K562 (cell line): ENCODE measurements at regions not wholly inside any gene's neighbourhood (a gene's known extent, or its start where the extent isn't known, plus 50 kb on each side); places are given as distances from the start of the nearest gene placed in this dataset.

Source experiments
- ATAC-seq: fragments of 200-7000 bp; cut with Tn5 transposase; 3 replicates; pipeline ENCODE4 v1.9.1; 2020; ENCODE audit warnings: moderate library complexity
- BruUV-seq: library from RNA; stranded (reverse); fragments of 400-500 nt; replicated peaks from 2 replicates; lab custom pipeline; 2021; lab: Mats Ljungman, UMichigan
- CTCF ChIA-PET: fragments of 300-600 bp; formaldehyde crosslinking; extraction: SDS; loops from one replicate; lab custom pipeline; 2021; ENCODE audit warnings: low intra/inter-chr PET ratio; lab: Yijun Ruan, JAX
- POLR2A ChIA-PET: fragments of 300-600, 350-650 bp; sonication (Branson Sonifier 250); formaldehyde crosslinking; extraction: SDS; loops from one replicate; lab custom pipeline; 2021; ENCODE audit warnings: antibody characterized with exemption, inconsistent platforms; lab: Yijun Ruan, JAX
- DNase-seq, 4 experiments: peaks; one replicate each; pipeline versions ENCODE4 v3.0.0 to v3.0.0-alpha.2; 2011 to 2018; ENCODE audit warnings: low spot score in 3 of 4, mixed read lengths in 3 of 4; ENCODE audit errors: extremely low read depth in 1 of 4
- FAIRE-seq: peaks from 2 replicates; lab custom pipeline; 2011; peaks lifted over from hg19 to GRCh38; lab: Jason Lieb, UNC
- H2AFZ ChIP-seq: 2 replicates; pipeline ENCODE4 v1.6.0; 2011; ENCODE audit warnings: low read depth, low read length, control low read depth, inconsistent platforms
- H3K27ac ChIP-seq: fragments of 200-600 bp; 3 replicates; pipeline ENCODE4 v1.8.0; 2011; ENCODE audit warnings: low read depth, mild to moderate bottlenecking, control low read depth, inconsistent platforms, low read length, moderate library complexity, mixed read lengths; ENCODE audit errors: extremely low read depth
- H3K27me3 ChIP-seq, 2 experiments: fragments of 300-600 bp in 1 of 2; 2 replicates in 1 of 2; 3 replicates in 1 of 2; pipeline versions ENCODE4 v1.6.0 to v1.8.0; 2011; ENCODE audit warnings: inconsistent platforms in 2 of 2, low read length in 2 of 2, mild to moderate bottlenecking in 1 of 2, mixed read lengths in 1 of 2, moderate library complexity in 1 of 2; ENCODE audit not compliant: control insufficient read depth in 2 of 2, insufficient read depth in 2 of 2
- H3K36me3 ChIP-seq: fragments of 300-600 bp; 3 replicates; pipeline ENCODE4 v1.8.0; 2011; ENCODE audit warnings: mild to moderate bottlenecking, low read length, inconsistent platforms; ENCODE audit not compliant: control insufficient read depth, insufficient read depth
- H3K4me1 ChIP-seq, 2 experiments: fragments of 200-600 bp in 1 of 2; replicated peaks in 1 of 2; 2 replicates in 1 of 2; 3 replicates in 1 of 2; pipeline versions ENCODE4 v1.5.1 to v1.8.0; 2011; ENCODE audit warnings: inconsistent platforms in 2 of 2, low read length in 2 of 2, mild to moderate bottlenecking in 1 of 2, mixed read lengths in 1 of 2, moderate library complexity in 1 of 2; ENCODE audit not compliant: control insufficient read depth in 2 of 2, insufficient read depth in 2 of 2
- H3K4me2 ChIP-seq: 2 replicates; pipeline ENCODE4 v1.6.1; 2011; ENCODE audit warnings: low read length, control low read depth, inconsistent platforms, mixed read lengths; ENCODE audit not compliant: insufficient read depth
- H3K4me3 ChIP-seq: fragments of 200-600 bp; sonication (generic), shearing (Covaris generic); 2 replicates; pipeline ENCODE4 v1.5.1; 2016; ENCODE audit warnings: control low read depth, inconsistent platforms
- H3K79me2 ChIP-seq: fragments of 200-600 bp; 3 replicates; pipeline ENCODE4 v1.8.0; 2011; ENCODE audit warnings: low read length, inconsistent platforms; ENCODE audit not compliant: control insufficient read depth, insufficient read depth
- H3K9ac ChIP-seq, 2 experiments: 2 replicates each; pipeline versions ENCODE4 v1.6.0 to v1.6.1; 2011; ENCODE audit warnings: low read depth in 2 of 2, low read length in 2 of 2, control low read depth in 1 of 2, inconsistent platforms in 1 of 2, mild to moderate bottlenecking in 1 of 2, mixed read lengths in 1 of 2; ENCODE audit not compliant: insufficient read depth in 1 of 2
- H3K9me1 ChIP-seq: one replicate; pipeline ENCODE4 v1.6.0; 2011; ENCODE audit warnings: inconsistent platforms, mild to moderate bottlenecking, low read length, moderate library complexity; ENCODE audit not compliant: control insufficient read depth, insufficient read depth
- H3K9me3 ChIP-seq: replicated peaks from 2 replicates; pipeline ENCODE4 v1.5.1; 2011; ENCODE audit warnings: low read depth, low read length, inconsistent platforms; ENCODE audit not compliant: control insufficient read depth, insufficient read depth
- H4K20me1 ChIP-seq: replicated peaks from 2 replicates; pipeline ENCODE4 v1.6.1; 2011; ENCODE audit warnings: low read length, inconsistent platforms, mixed read lengths; ENCODE audit not compliant: control insufficient read depth, insufficient read depth
- BACH1 ChIP-seq: fragments of 200-800 bp; sonication (Bioruptor generic); IDR thresholded peaks from 2 replicates; pipeline ENCODE4 v1.6.1; 2016; ENCODE audit warnings: missing genetic modification characterization, missing compliant biosample characterization
- JUN ChIP-seq, 2 experiments: sonication (generic) in 1 of 2; formaldehyde crosslinking in 1 of 2; IDR thresholded peaks; 2 replicates each; pipeline versions ENCODE4 v1.6.1 to v1.8.0; 2012 to 2022; ENCODE audit warnings: borderline replicate concordance in 2 of 2, mild to moderate bottlenecking in 2 of 2, improper control_type of control experiment in 1 of 2, low read depth in 1 of 2, low read length in 1 of 2, missing genetic modification reagents in 1 of 2
- LEF1 ChIP-seq: fragments of 450-650 bp; IDR thresholded peaks from 2 replicates; pipeline ENCODE4 v1.6.1; 2016; ENCODE audit warnings: mild to moderate bottlenecking
- PYGO2 ChIP-seq: fragments of 450-650 bp; IDR thresholded peaks from 2 replicates; pipeline ENCODE4 v1.6.1; 2016; ENCODE audit warnings: mild to moderate bottlenecking, missing genetic modification characterization, moderate library complexity, missing compliant biosample characterization
- SIRT6 ChIP-seq: IDR thresholded peaks from one replicate; pipeline ENCODE4 v1.6.1; 2012; ENCODE audit warnings: low read depth, mild to moderate bottlenecking, control low read depth, inconsistent platforms, low read length, moderate library complexity
- WGBS: fragments of 100-300 bp; shearing (Covaris generic); methylation state at CpG from one replicate; pipeline ENCODE4 v1.1.6; 2016; ENCODE audit warnings: low coverage, mixed read lengths; ENCODE audit not compliant: insufficient coverage; ENCODE audit errors: missing lambda C conversion rate; 5-methylcytosine and 5-hydroxymethylcytosine counted together
- in situ Hi-C: fragments of 300-500 bp; cut with MboI; formaldehyde crosslinking; loops from 4 replicates; pipeline ENCODE4 v1.15.0; 2018; ENCODE audit warnings: inconsistent platforms, mixed read lengths
- intact Hi-C: fragments of 100-400 bp; cut with micrococcal nuclease; formaldehyde crosslinking; loops from 2 replicates; pipeline ENCODE4 v1.14.2; 2022
- TF ChIP-seq, protein P1 (sequence below): IDR thresholded peaks from 2 replicates; pipeline ENCODE4 v1.6.1; 2011; ENCODE audit not compliant: insufficient read length; ENCODE audit errors: extremely low read depth
- TF ChIP-seq, protein P2 (sequence below): sonication (generic); formaldehyde crosslinking; IDR thresholded peaks from 2 replicates; pipeline ENCODE4 v1.8.0; 2022; ENCODE audit warnings: missing genetic modification reagents, mild to moderate bottlenecking, moderate library complexity, borderline replicate concordance

DNA sequence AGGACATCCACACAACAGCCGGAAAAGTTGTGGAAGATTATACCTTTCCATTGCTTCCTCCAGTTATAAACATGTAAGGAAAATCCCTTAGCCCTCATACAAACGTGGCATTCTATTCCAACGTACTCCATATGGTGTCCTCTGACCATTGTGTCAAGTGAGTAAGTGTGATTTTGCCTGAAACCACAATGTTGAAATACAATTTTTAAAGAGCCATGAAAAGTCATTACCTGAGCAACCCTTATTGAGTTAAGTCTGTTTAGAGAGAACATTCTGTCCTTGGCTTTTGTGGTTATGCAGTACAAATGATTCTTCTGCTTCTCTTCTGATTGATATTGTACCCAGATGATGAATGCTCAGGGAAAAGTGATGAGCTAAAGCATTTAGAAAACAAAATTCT is 530.1 kb downstream of the HAO1 start:
- ChIA-PET POLR2A (no interaction called here), CTCF (no interaction called here)
- Histone ChIP-seq H3K27ac (no peak overlapping the region), H4K20me1 (no peaks in the 10 kb centered on the region), H3K36me3 (no peaks in the 10 kb centered on the region), H3K4me1 (no peaks in the 10 kb centered on the region), H3K4me2 (no peak overlapping the region), H3K4me3 (no peak overlapping the region), H3K27me3 (no peaks in the 10 kb centered on the region), H3K79me2 (no peaks in the 10 kb centered on the region), H3K9me3 (no peaks in the 10 kb centered on the region), H3K9ac (no peak overlapping the region), H3K9me1 (no peaks in the 10 kb centered on the region), H2AFZ (no peak overlapping the region)
- ATAC-seq (no peak), FAIRE-seq (no peak), DNase-seq (no peak)
- TF ChIP-seq, protein P1, sequence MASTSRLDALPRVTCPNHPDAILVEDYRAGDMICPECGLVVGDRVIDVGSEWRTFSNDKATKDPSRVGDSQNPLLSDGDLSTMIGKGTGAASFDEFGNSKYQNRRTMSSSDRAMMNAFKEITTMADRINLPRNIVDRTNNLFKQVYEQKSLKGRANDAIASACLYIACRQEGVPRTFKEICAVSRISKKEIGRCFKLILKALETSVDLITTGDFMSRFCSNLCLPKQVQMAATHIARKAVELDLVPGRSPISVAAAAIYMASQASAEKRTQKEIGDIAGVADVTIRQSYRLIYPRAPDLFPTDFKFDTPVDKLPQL, result no peak
- TF ChIP-seq, protein P2, sequence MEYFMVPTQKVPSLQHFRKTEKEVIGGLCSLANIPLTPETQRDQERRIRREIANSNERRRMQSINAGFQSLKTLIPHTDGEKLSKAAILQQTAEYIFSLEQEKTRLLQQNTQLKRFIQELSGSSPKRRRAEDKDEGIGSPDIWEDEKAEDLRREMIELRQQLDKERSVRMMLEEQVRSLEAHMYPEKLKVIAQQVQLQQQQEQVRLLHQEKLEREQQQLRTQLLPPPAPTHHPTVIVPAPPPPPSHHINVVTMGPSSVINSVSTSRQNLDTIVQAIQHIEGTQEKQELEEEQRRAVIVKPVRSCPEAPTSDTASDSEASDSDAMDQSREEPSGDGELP (CRISPR knock-in tag), result no peak
- TF ChIP-seq BACH1 (tag), result no peak
- 0% methylated on average over 3 of the region's 3 CpGs for WGBS
- BruUV-seq, result no TSS peak
- in situ Hi-C loops, result no loop called here
- intact Hi-C loops, result no loop called here

DNA sequence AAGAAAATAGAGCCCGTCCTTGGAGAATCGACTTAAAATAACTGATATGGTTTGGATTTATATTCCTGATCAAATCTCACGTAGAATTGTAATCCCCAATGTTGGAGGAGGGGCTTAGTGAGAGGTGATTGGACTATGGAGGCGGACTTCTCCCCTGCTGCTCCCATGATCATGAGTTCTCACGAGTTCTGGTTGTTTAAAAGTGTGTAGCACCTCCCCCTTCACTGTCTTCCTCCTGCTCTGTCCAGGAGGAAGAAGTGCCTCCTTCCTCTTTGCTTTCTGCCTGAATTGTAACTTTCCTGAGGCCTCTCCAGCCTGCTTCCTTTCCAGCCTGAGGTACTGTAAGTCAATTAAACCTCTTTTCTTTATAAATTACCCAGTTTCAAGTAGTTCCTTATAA is 529.2 kb downstream of the HAO1 start:
- FAIRE-seq, result no peak
- Histone ChIP-seq H3K27ac (no peak overlapping the region), H2AFZ (no peak overlapping the region), H3K79me2 (no peaks in the 10 kb centered on the region), H3K9me3 (no peaks in the 10 kb centered on the region), H4K20me1 (no peaks in the 10 kb centered on the region), H3K4me2 (no peak overlapping the region), H3K27me3 (no peaks in the 10 kb centered on the region), H3K36me3 (no peaks in the 10 kb centered on the region), H3K9me1 (no peaks in the 10 kb centered on the region), H3K4me3 (no peak overlapping the region), H3K9ac (no peak overlapping the region), H3K4me1 (no peaks in the 10 kb centered on the region)
- no peak for ATAC-seq
- intact Hi-C loops, result no loop called here
- CTCF ChIA-PET, result no interaction called here
- no TSS peak for BruUV-seq
- no peak for DNase-seq
- WGBS, result 0% methylated on average over 2 of the region's 5 CpGs
- in situ Hi-C loops, result no loop called here
- POLR2A ChIA-PET, result no interaction called here
- TF ChIP-seq JUN (IDR thresholded peaks at IDR 0.05; ENCODE audit: borderline replicate concordance, low read depth, low read length), result no peak
- no peak for TF ChIP-seq JUN (CRISPR knock-in tag; IDR thresholded peaks at IDR 0.05; ENCODE audit: borderline replicate concordance)
- TF ChIP-seq PYGO2, result no peak
- no peak for TF ChIP-seq SIRT6
- no peak for TF ChIP-seq LEF1
